ENCODE measurements at regions not wholly inside any gene's neighbourhood (a gene's known extent, or its start where the extent isn't known, plus 50 kb on each side); places are given as distances from the start of the nearest gene placed in this dataset.

DNA sequence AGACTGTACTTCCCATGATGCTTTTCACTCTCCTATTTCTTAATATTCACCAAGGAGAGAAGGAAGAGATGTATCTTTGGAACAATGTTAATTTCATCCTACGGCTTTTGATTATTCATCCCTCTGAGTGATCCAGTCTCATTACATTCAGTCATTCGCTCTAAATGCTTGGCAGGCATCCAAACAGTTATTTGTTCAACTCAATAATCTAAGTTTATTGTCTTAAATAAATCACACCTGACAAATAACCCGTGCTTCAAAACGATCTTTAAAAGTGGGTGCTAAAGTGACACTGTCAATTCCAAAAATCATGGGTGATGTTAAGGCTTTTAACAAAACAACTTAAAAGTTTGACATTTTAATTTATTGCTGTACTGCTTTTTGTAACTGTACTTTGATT, 233.1 kb downstream of the RASEF start:
- TF ChIP-seq, protein P1, sequence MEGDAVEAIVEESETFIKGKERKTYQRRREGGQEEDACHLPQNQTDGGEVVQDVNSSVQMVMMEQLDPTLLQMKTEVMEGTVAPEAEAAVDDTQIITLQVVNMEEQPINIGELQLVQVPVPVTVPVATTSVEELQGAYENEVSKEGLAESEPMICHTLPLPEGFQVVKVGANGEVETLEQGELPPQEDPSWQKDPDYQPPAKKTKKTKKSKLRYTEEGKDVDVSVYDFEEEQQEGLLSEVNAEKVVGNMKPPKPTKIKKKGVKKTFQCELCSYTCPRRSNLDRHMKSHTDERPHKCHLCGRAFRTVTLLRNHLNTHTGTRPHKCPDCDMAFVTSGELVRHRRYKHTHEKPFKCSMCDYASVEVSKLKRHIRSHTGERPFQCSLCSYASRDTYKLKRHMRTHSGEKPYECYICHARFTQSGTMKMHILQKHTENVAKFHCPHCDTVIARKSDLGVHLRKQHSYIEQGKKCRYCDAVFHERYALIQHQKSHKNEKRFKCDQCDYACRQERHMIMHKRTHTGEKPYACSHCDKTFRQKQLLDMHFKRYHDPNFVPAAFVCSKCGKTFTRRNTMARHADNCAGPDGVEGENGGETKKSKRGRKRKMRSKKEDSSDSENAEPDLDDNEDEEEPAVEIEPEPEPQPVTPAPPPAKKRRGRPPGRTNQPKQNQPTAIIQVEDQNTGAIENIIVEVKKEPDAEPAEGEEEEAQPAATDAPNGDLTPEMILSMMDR (IDR thresholded peaks at IDR 0.05) = no peak
- TF ChIP-seq POLR2A (IDR thresholded peaks at IDR 0.05) = no peak

Measured in esophagus squamous epithelium (tissue), 4 donors.